ENCODE measurements at regions not wholly inside any gene's neighbourhood (a gene's known extent, or its start where the extent isn't known, plus 50 kb on each side); places are given as distances from the start of the nearest gene placed in this dataset.

- in situ Hi-C loops (cut with HindIII; ENCODE audit: low pct_unique_long_range_greater_than_20kb, low sequenced_read_pairs) = no loop called here
- DNase-seq (ENCODE audit: low read depth in 1 of 2, low spot score in 1 of 2) = no peak
- no peak for TF ChIP-seq JUND (IDR thresholded peaks at IDR 0.05; ENCODE audit: low read depth)
Observed at GRCh38 chr12:114743799-114744198, 59.8 kb upstream of the TBX3 start.

GRCh38 chr12:114743289-114743688, 59.3 kb upstream of the TBX3 start:
- TF ChIP-seq JUND (IDR thresholded peaks at IDR 0.05; ENCODE audit: low read depth) = no peak
- in situ Hi-C loops (cut with HindIII; ENCODE audit: low pct_unique_long_range_greater_than_20kb, low sequenced_read_pairs) = no loop called here
- DNase-seq (ENCODE audit: low read depth in 1 of 2, low spot score in 1 of 2) = no peak

GRCh38 chr12:114742363-114742762, 58.4 kb upstream of the TBX3 start:
- no peak for TF ChIP-seq JUND (IDR thresholded peaks at IDR 0.05; ENCODE audit: low read depth)
- DNase-seq (ENCODE audit: low read depth in 1 of 2, low spot score in 1 of 2) = no peak
- in situ Hi-C loops (cut with HindIII; ENCODE audit: low pct_unique_long_range_greater_than_20kb, low sequenced_read_pairs) = no loop called here

- in situ Hi-C loops (cut with HindIII; ENCODE audit: low pct_unique_long_range_greater_than_20kb, low sequenced_read_pairs) = no loop called here
- DNase-seq (ENCODE audit: low read depth in 1 of 2, low spot score in 1 of 2) = no peak
- no peak for TF ChIP-seq JUND (IDR thresholded peaks at IDR 0.05; ENCODE audit: low read depth)
Observed at GRCh38 chr12:114741940-114742339, 58.0 kb upstream of the TBX3 start.

- in situ Hi-C loops (cut with HindIII; ENCODE audit: low pct_unique_long_range_greater_than_20kb, low sequenced_read_pairs) = no loop called here
- TF ChIP-seq JUND (IDR thresholded peaks at IDR 0.05; ENCODE audit: low read depth) = no peak
- no peak for DNase-seq (ENCODE audit: low read depth in 1 of 2, low spot score in 1 of 2)
Observed at GRCh38 chr12:114740448-114740847, 56.5 kb upstream of the TBX3 start.

GRCh38 chr12:114738460-114739184, 54.6 kb upstream of the TBX3 start:
- no peak for TF ChIP-seq JUND (IDR thresholded peaks at IDR 0.05; ENCODE audit: low read depth)
- in situ Hi-C loops (cut with HindIII; ENCODE audit: low pct_unique_long_range_greater_than_20kb, low sequenced_read_pairs) = no loop called here
- DNase-seq (ENCODE audit: low read depth in 1 of 2, low spot score in 1 of 2) = no peak

GRCh38 chr12:114735680-114736374, 51.9 kb upstream of the TBX3 start:
- DNase-seq (ENCODE audit: low read depth in 1 of 2, low spot score in 1 of 2) = no peak
- TF ChIP-seq JUND (IDR thresholded peaks at IDR 0.05; ENCODE audit: low read depth) = no peak
- in situ Hi-C loops (cut with HindIII; ENCODE audit: low pct_unique_long_range_greater_than_20kb, low sequenced_read_pairs) = no loop called here

- TF ChIP-seq JUND (IDR thresholded peaks at IDR 0.05; ENCODE audit: low read depth) = no peak
- in situ Hi-C loops (cut with HindIII; ENCODE audit: low pct_unique_long_range_greater_than_20kb, low sequenced_read_pairs) = no loop called here
- DNase-seq (ENCODE audit: low read depth in 1 of 2, low spot score in 1 of 2) = no peak
Observed at GRCh38 chr12:114735011-114735410, 51.0 kb upstream of the TBX3 start.

GRCh38 chr12:114733919-114734318, 49.9 kb upstream of the TBX3 start:
- DNase-seq (ENCODE audit: low read depth in 1 of 2, low spot score in 1 of 2) = no peak
- in situ Hi-C loops (cut with HindIII; ENCODE audit: low pct_unique_long_range_greater_than_20kb, low sequenced_read_pairs) = no loop called here

More at GRCh38 chr12:114733919-114734318, 49.9 kb upstream of the TBX3 start:
- TF ChIP-seq JUND (IDR thresholded peaks at IDR 0.05; ENCODE audit: low read depth) = no peak
